ENCODE measurements at regions not wholly inside any gene's neighbourhood (a gene's known extent, or its start where the extent isn't known, plus 50 kb on each side); places are given as distances from the start of the nearest gene placed in this dataset.

- no peaks in the 10 kb centered on the region for H3K4me1 ChIP-seq (ENCODE audit: control extremely low read depth in 1 of 4, control insufficient read depth in 4 of 4, insufficient read depth in 4 of 4, low read length in 3 of 4)
- H3K27ac ChIP-seq (ENCODE audit: insufficient read depth in 1 of 2, low read depth in 1 of 2, low read length in 2 of 2, poor library complexity in 1 of 2, severe bottlenecking in 2 of 2) = no peak overlapping the region
- no peak overlapping the region for H3K4me3 ChIP-seq (ENCODE audit: control insufficient read depth in 1 of 7, extremely low read depth in 1 of 7, insufficient read depth in 4 of 7, low read depth in 2 of 7, low read length in 6 of 7)
- ChIA-PET CTCF (no interaction called here), POLR2A (no interaction called here)
- no peaks in the 10 kb centered on the region for H3K36me3 ChIP-seq (ENCODE audit: control insufficient read depth in 4 of 4, insufficient read depth in 4 of 4, low read length in 3 of 4)
- peaks cover 0 to 3% (median 0%) of the 10 kb centered on the region in 5 experiments for H3K27me3 ChIP-seq (replicated peaks in 2 of 5; ENCODE audit: control insufficient read depth in 4 of 5, insufficient read depth in 5 of 5, low read length in 4 of 5)
- no peak for DNase-seq
- WGBS (ENCODE audit: insufficient coverage) = 7% methylated on average over 12 of the region's 13 CpGs
- H3K9me3 ChIP-seq (ENCODE audit: control extremely low read depth in 1 of 5, control insufficient read depth in 4 of 5, insufficient read depth in 2 of 5, low read depth in 1 of 5, low read length in 4 of 5) = no peaks in the 10 kb centered on the region
Measured at GRCh38 chr6:102798636-102799035, 1405.1 kb downstream of the GRIK2 start.

- Histone ChIP-seq H3K4me1 (ENCODE audit: control extremely low read depth in 1 of 4, control insufficient read depth in 4 of 4, insufficient read depth in 4 of 4, low read length in 3 of 4) (no peaks in the 10 kb centered on the region), H3K27me3 (replicated peaks in 2 of 5; ENCODE audit: control insufficient read depth in 4 of 5, insufficient read depth in 5 of 5, low read length in 4 of 5) (no peaks in the 10 kb centered on the region), H3K36me3 (ENCODE audit: control insufficient read depth in 4 of 4, insufficient read depth in 4 of 4, low read length in 3 of 4) (no peaks in the 10 kb centered on the region), H3K9me3 (ENCODE audit: control extremely low read depth in 1 of 5, control insufficient read depth in 4 of 5, insufficient read depth in 2 of 5, low read depth in 1 of 5, low read length in 4 of 5) (no peaks in the 10 kb centered on the region), H3K4me3 (ENCODE audit: control insufficient read depth in 1 of 7, extremely low read depth in 1 of 7, insufficient read depth in 4 of 7, low read depth in 2 of 7, low read length in 6 of 7) (no peak overlapping the region), H3K27ac (ENCODE audit: insufficient read depth in 1 of 2, low read depth in 1 of 2, low read length in 2 of 2, poor library complexity in 1 of 2, severe bottlenecking in 2 of 2) (no peak overlapping the region)
- ChIA-PET POLR2A (no interaction called here), CTCF (no interaction called here)
- no peak for DNase-seq
- no CpG with 5 or more reads among the region's 1 CpG for WGBS (ENCODE audit: insufficient coverage)
Measured at GRCh38 chr6:102793752-102794151, 1400.2 kb downstream of the GRIK2 start.

- WGBS (ENCODE audit: insufficient coverage) = no CpG with 5 or more reads among the region's 1 CpG
- Histone ChIP-seq H3K36me3 (ENCODE audit: control insufficient read depth in 4 of 4, insufficient read depth in 4 of 4, low read length in 3 of 4) (no peaks in the 10 kb centered on the region), H3K4me1 (ENCODE audit: control extremely low read depth in 1 of 4, control insufficient read depth in 4 of 4, insufficient read depth in 4 of 4, low read length in 3 of 4) (no peaks in the 10 kb centered on the region), H3K27me3 (replicated peaks in 2 of 5; ENCODE audit: control insufficient read depth in 4 of 5, insufficient read depth in 5 of 5, low read length in 4 of 5) (no peaks in the 10 kb centered on the region), H3K27ac (ENCODE audit: insufficient read depth in 1 of 2, low read depth in 1 of 2, low read length in 2 of 2, poor library complexity in 1 of 2, severe bottlenecking in 2 of 2) (no peak overlapping the region), H3K4me3 (ENCODE audit: control insufficient read depth in 1 of 7, extremely low read depth in 1 of 7, insufficient read depth in 4 of 7, low read depth in 2 of 7, low read length in 6 of 7) (no peak overlapping the region), H3K9me3 (ENCODE audit: control extremely low read depth in 1 of 5, control insufficient read depth in 4 of 5, insufficient read depth in 2 of 5, low read depth in 1 of 5, low read length in 4 of 5) (no peaks in the 10 kb centered on the region)
- ChIA-PET POLR2A (no interaction called here), CTCF (no interaction called here)
- no peak for DNase-seq
Measured at GRCh38 chr6:102774326-102774725, 1380.8 kb downstream of the GRIK2 start.

- ChIA-PET CTCF (no interaction called here), POLR2A (no interaction called here)
- no peaks in the 10 kb centered on the region for H3K36me3 ChIP-seq (ENCODE audit: control insufficient read depth in 4 of 4, insufficient read depth in 4 of 4, low read length in 3 of 4)
- H3K9me3 ChIP-seq (ENCODE audit: control extremely low read depth in 1 of 5, control insufficient read depth in 4 of 5, insufficient read depth in 2 of 5, low read depth in 1 of 5, low read length in 4 of 5) = peaks cover 0 to 1% (median 0%) of the 10 kb centered on the region in 5 experiments
- no peak overlapping the region for H3K4me3 ChIP-seq (ENCODE audit: control insufficient read depth in 1 of 7, extremely low read depth in 1 of 7, insufficient read depth in 4 of 7, low read depth in 2 of 7, low read length in 6 of 7)
- H3K4me1 ChIP-seq (ENCODE audit: control extremely low read depth in 1 of 4, control insufficient read depth in 4 of 4, insufficient read depth in 4 of 4, low read length in 3 of 4) = no peaks in the 10 kb centered on the region
- DNase-seq = no peak
- WGBS (ENCODE audit: insufficient coverage) = no CpG with 5 or more reads among the region's 2 CpGs
- H3K27me3 ChIP-seq (replicated peaks in 2 of 5; ENCODE audit: control insufficient read depth in 4 of 5, insufficient read depth in 5 of 5, low read length in 4 of 5) = no peaks in the 10 kb centered on the region
- H3K27ac ChIP-seq (ENCODE audit: insufficient read depth in 1 of 2, low read depth in 1 of 2, low read length in 2 of 2, poor library complexity in 1 of 2, severe bottlenecking in 2 of 2) = no peak overlapping the region
Measured at GRCh38 chr6:102773636-102774035, 1380.1 kb downstream of the GRIK2 start.

- ChIA-PET POLR2A (no interaction called here), CTCF (no interaction called here)
- Histone ChIP-seq H3K27me3 (replicated peaks in 2 of 5; ENCODE audit: control insufficient read depth in 4 of 5, insufficient read depth in 5 of 5, low read length in 4 of 5) (no peaks in the 10 kb centered on the region), H3K9me3 (ENCODE audit: control extremely low read depth in 1 of 5, control insufficient read depth in 4 of 5, insufficient read depth in 2 of 5, low read depth in 1 of 5, low read length in 4 of 5) (peaks cover 0 to 1% (median 0%) of the 10 kb centered on the region in 5 experiments), H3K4me3 (ENCODE audit: control insufficient read depth in 1 of 7, extremely low read depth in 1 of 7, insufficient read depth in 4 of 7, low read depth in 2 of 7, low read length in 6 of 7) (no peak overlapping the region), H3K36me3 (ENCODE audit: control insufficient read depth in 4 of 4, insufficient read depth in 4 of 4, low read length in 3 of 4) (no peaks in the 10 kb centered on the region), H3K4me1 (ENCODE audit: control extremely low read depth in 1 of 4, control insufficient read depth in 4 of 4, insufficient read depth in 4 of 4, low read length in 3 of 4) (no peaks in the 10 kb centered on the region), H3K27ac (ENCODE audit: insufficient read depth in 1 of 2, low read depth in 1 of 2, low read length in 2 of 2, poor library complexity in 1 of 2, severe bottlenecking in 2 of 2) (no peak overlapping the region)
- no CpG with 5 or more reads among the region's 2 CpGs for WGBS (ENCODE audit: insufficient coverage)
- no peak for DNase-seq
Measured at GRCh38 chr6:102766963-102767362, 1373.5 kb downstream of the GRIK2 start.

GRCh38 chr6:102764317-102764716, 1370.8 kb downstream of the GRIK2 start:
- CTCF ChIA-PET = no interaction called here

GRCh38 chr6:102763891-102764290, 1370.4 kb downstream of the GRIK2 start:
- H3K27me3 ChIP-seq (replicated peaks in 2 of 5; ENCODE audit: control insufficient read depth in 4 of 5, insufficient read depth in 5 of 5, low read length in 4 of 5) = no peaks in the 10 kb centered on the region
- CTCF ChIA-PET = no interaction called here
- H3K27ac ChIP-seq (ENCODE audit: insufficient read depth in 1 of 2, low read depth in 1 of 2, low read length in 2 of 2, poor library complexity in 1 of 2, severe bottlenecking in 2 of 2) = no peak overlapping the region
- no peak overlapping the region for H3K4me3 ChIP-seq (ENCODE audit: control insufficient read depth in 1 of 7, extremely low read depth in 1 of 7, insufficient read depth in 4 of 7, low read depth in 2 of 7, low read length in 6 of 7)
- 100% methylated on average over 1 of the region's 2 CpGs for WGBS (ENCODE audit: insufficient coverage)
- H3K4me1 ChIP-seq (ENCODE audit: control extremely low read depth in 1 of 4, control insufficient read depth in 4 of 4, insufficient read depth in 4 of 4, low read length in 3 of 4) = no peaks in the 10 kb centered on the region
- H3K36me3 ChIP-seq (ENCODE audit: control insufficient read depth in 4 of 4, insufficient read depth in 4 of 4, low read length in 3 of 4) = no peaks in the 10 kb centered on the region
- DNase-seq = no peak
- POLR2A ChIA-PET = no interaction called here
- peaks cover 0 to under 1% (median 0%) of the 10 kb centered on the region in 5 experiments for H3K9me3 ChIP-seq (ENCODE audit: control extremely low read depth in 1 of 5, control insufficient read depth in 4 of 5, insufficient read depth in 2 of 5, low read depth in 1 of 5, low read length in 4 of 5)

More at GRCh38 chr6:102764317-102764716, 1370.8 kb downstream of the GRIK2 start:
- DNase-seq = no peak
- peaks cover 0 to 1% (median 0%) of the 10 kb centered on the region in 5 experiments for H3K9me3 ChIP-seq (ENCODE audit: control extremely low read depth in 1 of 5, control insufficient read depth in 4 of 5, insufficient read depth in 2 of 5, low read depth in 1 of 5, low read length in 4 of 5)
- H3K4me1 ChIP-seq (ENCODE audit: control extremely low read depth in 1 of 4, control insufficient read depth in 4 of 4, insufficient read depth in 4 of 4, low read length in 3 of 4) = no peaks in the 10 kb centered on the region
- no peaks in the 10 kb centered on the region for H3K36me3 ChIP-seq (ENCODE audit: control insufficient read depth in 4 of 4, insufficient read depth in 4 of 4, low read length in 3 of 4)
- POLR2A ChIA-PET = no interaction called here
- H3K27me3 ChIP-seq (replicated peaks in 2 of 5; ENCODE audit: control insufficient read depth in 4 of 5, insufficient read depth in 5 of 5, low read length in 4 of 5) = no peaks in the 10 kb centered on the region
- no peak overlapping the region for H3K4me3 ChIP-seq (ENCODE audit: control insufficient read depth in 1 of 7, extremely low read depth in 1 of 7, insufficient read depth in 4 of 7, low read depth in 2 of 7, low read length in 6 of 7)
- 88% methylated on average over 7 of the region's 10 CpGs for WGBS (ENCODE audit: insufficient coverage)
- H3K27ac ChIP-seq (ENCODE audit: insufficient read depth in 1 of 2, low read depth in 1 of 2, low read length in 2 of 2, poor library complexity in 1 of 2, severe bottlenecking in 2 of 2) = no peak overlapping the region
